ENCODE measurements at regions not wholly inside any gene's neighbourhood (a gene's known extent, or its start where the extent isn't known, plus 50 kb on each side); places are given as distances from the start of the nearest gene placed in this dataset.

DNA sequence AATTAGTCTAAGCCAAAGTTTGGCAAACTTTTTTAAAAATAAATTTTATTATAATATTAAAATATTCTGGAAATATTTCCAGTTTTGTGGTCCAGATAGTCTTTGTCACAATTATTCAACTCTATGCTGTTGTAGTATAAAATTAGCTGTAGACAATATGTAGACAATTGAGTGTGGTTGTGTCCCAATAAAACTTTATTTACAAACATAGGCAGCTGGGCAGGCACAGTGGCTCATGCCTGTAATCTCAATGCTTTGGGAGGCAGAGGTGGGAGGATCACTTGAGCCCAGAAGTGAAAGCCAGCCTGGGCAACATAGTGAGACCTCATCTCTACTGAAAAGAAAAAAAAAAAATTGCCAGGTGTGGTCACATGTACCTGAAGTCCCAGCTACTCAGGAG lies 150.5 kb upstream of the EPB41L4A start:
- TF ChIP-seq CTCF (conservative IDR thresholded peaks at IDR 0.05; ENCODE audit: low read length) = no peak
- TF ChIP-seq EZH2phosphoT487 (IDR thresholded peaks at IDR 0.05; ENCODE audit: borderline replicate concordance, low read depth, low read length) = no peak

All from OCI-LY7 (cell line).